GM19239 (cell line): ENCODE measurements at regions not wholly inside any gene's neighbourhood (a gene's known extent, or its start where the extent isn't known, plus 50 kb on each side); places are given as distances from the start of the nearest gene placed in this dataset.
"Not testable (repeated sequence)": the region's sequence is repeated elsewhere in the genome, so short reads cannot be mapped to it uniquely, and the experiment has no call there.

Experiments used
- DNase-seq: peaks from one replicate; pipeline ENCODE4 v3.0.0; 2011; ENCODE audit warnings: low spot score; ENCODE audit not compliant: insufficient read length
- FAIRE-seq: peaks from 2 replicates; lab custom pipeline; 2011; peaks lifted over from hg19 to GRCh38; lab: Jason Lieb, UNC

GRCh38 chr17:36840796-36841195, 96.5 kb upstream of the LHX1 start:
- DNase-seq (no peak), FAIRE-seq (no peak)

GRCh38 chr17:36842231-36842819, 95.0 kb upstream of the LHX1 start:
- no peak for DNase-seq
- no peak for FAIRE-seq

GRCh38 chr17:36842963-36843558, 94.2 kb upstream of the LHX1 start:
- DNase-seq (no peak), FAIRE-seq (no peak)

GRCh38 chr17:36844013-36844412, 93.3 kb upstream of the LHX1 start:
- no peak for FAIRE-seq
- DNase-seq = no peak

GRCh38 chr17:36844601-36845000, 92.7 kb upstream of the LHX1 start:
- no peak for FAIRE-seq
- no peak for DNase-seq

GRCh38 chr17:36845916-36846315, 91.4 kb upstream of the LHX1 start:
- no peak for FAIRE-seq

GRCh38 chr17:36846410-36847292, 90.6 kb upstream of the LHX1 start:
- DNase-seq = no peak
- no peak for FAIRE-seq

More at GRCh38 chr17:36845916-36846315, 91.4 kb upstream of the LHX1 start:
- no peak for DNase-seq

GRCh38 chr17:36848008-36848902, 89.0 kb upstream of the LHX1 start:
- no peak for FAIRE-seq

GRCh38 chr17:36849020-36849419, 88.3 kb upstream of the LHX1 start:
- not testable (repeated sequence) for FAIRE-seq, DNase-seq

More at GRCh38 chr17:36848008-36848902, 89.0 kb upstream of the LHX1 start:
- no peak for DNase-seq

- DNase-seq (peak; percentile 27), FAIRE-seq (no peak)
These were observed 87.4 kb upstream of the LHX1 start for GRCh38 chr17:36849871-36850348.

GRCh38 chr17:36850790-36851189, 86.5 kb upstream of the LHX1 start:
- FAIRE-seq (no peak), DNase-seq (no peak)

GRCh38 chr17:36851250-36851649, 86.0 kb upstream of the LHX1 start:
- no peak for FAIRE-seq
- no peak for DNase-seq

- FAIRE-seq, DNase-seq: not testable (repeated sequence)
These were observed 84.8 kb upstream of the LHX1 start for GRCh38 chr17:36852478-36852877.

GRCh38 chr17:36854982-36855381, 82.3 kb upstream of the LHX1 start:
- FAIRE-seq = no peak
- DNase-seq = peak; percentile 27

GRCh38 chr17:36855459-36855858, 81.8 kb upstream of the LHX1 start:
- DNase-seq = no peak
- no peak for FAIRE-seq

GRCh38 chr17:36856222-36856621, 81.1 kb upstream of the LHX1 start:
- FAIRE-seq (no peak), DNase-seq (no peak)

GRCh38 chr17:36856903-36857381, 80.3 kb upstream of the LHX1 start:
- no peak for DNase-seq
- FAIRE-seq = no peak

GRCh38 chr17:36857698-36858097, 79.6 kb upstream of the LHX1 start:
- FAIRE-seq (no peak), DNase-seq (no peak)

GRCh38 chr17:36858119-36859002, 78.9 kb upstream of the LHX1 start:
- FAIRE-seq (no peak), DNase-seq (no peak)
